HepG2 (cell line): ENCODE measurements at regions not wholly inside any gene's neighbourhood (a gene's known extent, or its start where the extent isn't known, plus 50 kb on each side); places are given as distances from the start of the nearest gene placed in this dataset.

ENCODE experiments used
- CTCF ChIP-seq: sonication (generic); formaldehyde crosslinking; IDR thresholded peaks from 2 replicates; pipeline ENCODE4 v1.5.0; 2020; ENCODE audit warnings: mild to moderate bottlenecking, missing genetic modification reagents, moderate library complexity
- NCOA1 ChIP-seq: sonication (generic); formaldehyde crosslinking; IDR thresholded peaks from 2 replicates; pipeline ENCODE4 v1.9.0; 2021; ENCODE audit warnings: missing genetic modification reagents
- ZKSCAN5 ChIP-seq: sonication (generic); formaldehyde crosslinking; IDR thresholded peaks from 2 replicates; pipeline ENCODE4 v1.5.1; 2020; ENCODE audit warnings: mild to moderate bottlenecking, missing genetic modification reagents
- ZNF782 ChIP-seq: sonication (generic); formaldehyde crosslinking; IDR thresholded peaks from 2 replicates; pipeline ENCODE4 v1.4.0; 2020; ENCODE audit warnings: missing genetic modification reagents, mild to moderate bottlenecking, borderline replicate concordance
- TF ChIP-seq, protein P1 (sequence below): sonication (generic); formaldehyde crosslinking; IDR thresholded peaks from 2 replicates; pipeline ENCODE4 v1.9.0; 2022; ENCODE audit warnings: missing genetic modification reagents, mild to moderate bottlenecking, borderline replicate concordance

GRCh38 chr10:2165771-2166460 lies 428.6 kb upstream of the ADARB2 start:
- TF ChIP-seq ZKSCAN5 (CRISPR knock-in tag) (no peak), NCOA1 (no peak), CTCF (CRISPR knock-in tag) (no peak), ZNF782 (CRISPR knock-in tag) (no peak)
- TF ChIP-seq, protein P1, sequence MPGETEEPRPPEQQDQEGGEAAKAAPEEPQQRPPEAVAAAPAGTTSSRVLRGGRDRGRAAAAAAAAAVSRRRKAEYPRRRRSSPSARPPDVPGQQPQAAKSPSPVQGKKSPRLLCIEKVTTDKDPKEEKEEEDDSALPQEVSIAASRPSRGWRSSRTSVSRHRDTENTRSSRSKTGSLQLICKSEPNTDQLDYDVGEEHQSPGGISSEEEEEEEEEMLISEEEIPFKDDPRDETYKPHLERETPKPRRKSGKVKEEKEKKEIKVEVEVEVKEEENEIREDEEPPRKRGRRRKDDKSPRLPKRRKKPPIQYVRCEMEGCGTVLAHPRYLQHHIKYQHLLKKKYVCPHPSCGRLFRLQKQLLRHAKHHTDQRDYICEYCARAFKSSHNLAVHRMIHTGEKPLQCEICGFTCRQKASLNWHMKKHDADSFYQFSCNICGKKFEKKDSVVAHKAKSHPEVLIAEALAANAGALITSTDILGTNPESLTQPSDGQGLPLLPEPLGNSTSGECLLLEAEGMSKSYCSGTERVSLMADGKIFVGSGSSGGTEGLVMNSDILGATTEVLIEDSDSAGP, result no peak
